AG10803 (cell line): ENCODE measurements at regions not wholly inside any gene's neighbourhood (a gene's known extent, or its start where the extent isn't known, plus 50 kb on each side); places are given as distances from the start of the nearest gene placed in this dataset.

Source experiments
- DNase-seq: peaks from one replicate; pipeline ENCODE4 v3.0.0; 2010; ENCODE audit warnings: low read depth
- H3K4me3 ChIP-seq: 2 replicates; pipeline ENCODE4 v1.5.1; 2011; ENCODE audit warnings: mild to moderate bottlenecking, low read length, control low read depth
- CTCF ChIP-seq: conservative IDR thresholded peaks from 2 replicates; pipeline ENCODE4 v1.5.1; 2011; ENCODE audit warnings: mild to moderate bottlenecking, low read length, control low read depth, inconsistent platforms

GRCh38 chr2:54403512-54404238, 52.5 kb upstream of the SPTBN1 start:
- TF ChIP-seq CTCF = no peak
- no peak overlapping the region for H3K4me3 ChIP-seq
- DNase-seq = no peak

GRCh38 chr2:54404270-54404669, 51.9 kb upstream of the SPTBN1 start:
- no peak overlapping the region for H3K4me3 ChIP-seq
- no peak for TF ChIP-seq CTCF

GRCh38 chr2:54406031-54406430, 50.1 kb upstream of the SPTBN1 start:
- no peak for TF ChIP-seq CTCF
- no peak for DNase-seq
- no peak overlapping the region for H3K4me3 ChIP-seq

More at GRCh38 chr2:54404270-54404669, 51.9 kb upstream of the SPTBN1 start:
- DNase-seq = peak; percentile 33
